ENCODE measurements at regions not wholly inside any gene's neighbourhood (a gene's known extent, or its start where the extent isn't known, plus 50 kb on each side); places are given as distances from the start of the nearest gene placed in this dataset.

DNA sequence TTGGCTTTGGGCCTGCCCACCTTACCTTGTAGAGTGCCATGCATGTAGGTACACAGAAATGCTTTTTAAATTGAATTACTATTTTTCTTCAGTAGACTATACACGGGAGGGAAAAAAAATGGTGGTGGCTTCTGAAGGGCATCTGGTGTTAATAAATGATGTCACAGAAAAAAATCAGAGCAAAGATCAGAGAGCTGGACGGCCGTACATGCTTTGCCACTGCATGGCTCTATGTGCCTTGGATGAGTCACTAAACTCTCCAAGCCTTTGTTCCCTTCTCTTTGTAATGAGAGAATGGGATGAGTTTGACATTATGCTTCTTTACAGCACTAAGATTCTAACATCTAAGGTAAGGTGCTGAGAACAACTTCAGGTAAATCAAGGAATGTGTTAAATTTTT lies 376.4 kb upstream of the DDHD1 start:
- Histone ChIP-seq H3K27me3 (no peaks in the 10 kb centered on the region), H3K4me3 (ENCODE audit: low read depth in 1 of 2, low read length in 1 of 2) (no peak overlapping the region), H3K9me3 (no peaks in the 10 kb centered on the region), H3K27ac (no peak overlapping the region), H3K4me1 (ENCODE audit: control insufficient read depth in 1 of 2, insufficient read depth in 1 of 2, low read depth in 1 of 2, low read length in 1 of 2) (no peaks in the 10 kb centered on the region), H3K36me3 (no peaks in the 10 kb centered on the region)
- TF ChIP-seq, protein P1, sequence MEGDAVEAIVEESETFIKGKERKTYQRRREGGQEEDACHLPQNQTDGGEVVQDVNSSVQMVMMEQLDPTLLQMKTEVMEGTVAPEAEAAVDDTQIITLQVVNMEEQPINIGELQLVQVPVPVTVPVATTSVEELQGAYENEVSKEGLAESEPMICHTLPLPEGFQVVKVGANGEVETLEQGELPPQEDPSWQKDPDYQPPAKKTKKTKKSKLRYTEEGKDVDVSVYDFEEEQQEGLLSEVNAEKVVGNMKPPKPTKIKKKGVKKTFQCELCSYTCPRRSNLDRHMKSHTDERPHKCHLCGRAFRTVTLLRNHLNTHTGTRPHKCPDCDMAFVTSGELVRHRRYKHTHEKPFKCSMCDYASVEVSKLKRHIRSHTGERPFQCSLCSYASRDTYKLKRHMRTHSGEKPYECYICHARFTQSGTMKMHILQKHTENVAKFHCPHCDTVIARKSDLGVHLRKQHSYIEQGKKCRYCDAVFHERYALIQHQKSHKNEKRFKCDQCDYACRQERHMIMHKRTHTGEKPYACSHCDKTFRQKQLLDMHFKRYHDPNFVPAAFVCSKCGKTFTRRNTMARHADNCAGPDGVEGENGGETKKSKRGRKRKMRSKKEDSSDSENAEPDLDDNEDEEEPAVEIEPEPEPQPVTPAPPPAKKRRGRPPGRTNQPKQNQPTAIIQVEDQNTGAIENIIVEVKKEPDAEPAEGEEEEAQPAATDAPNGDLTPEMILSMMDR (IDR thresholded peaks at IDR 0.05) = no peak

DNA sequence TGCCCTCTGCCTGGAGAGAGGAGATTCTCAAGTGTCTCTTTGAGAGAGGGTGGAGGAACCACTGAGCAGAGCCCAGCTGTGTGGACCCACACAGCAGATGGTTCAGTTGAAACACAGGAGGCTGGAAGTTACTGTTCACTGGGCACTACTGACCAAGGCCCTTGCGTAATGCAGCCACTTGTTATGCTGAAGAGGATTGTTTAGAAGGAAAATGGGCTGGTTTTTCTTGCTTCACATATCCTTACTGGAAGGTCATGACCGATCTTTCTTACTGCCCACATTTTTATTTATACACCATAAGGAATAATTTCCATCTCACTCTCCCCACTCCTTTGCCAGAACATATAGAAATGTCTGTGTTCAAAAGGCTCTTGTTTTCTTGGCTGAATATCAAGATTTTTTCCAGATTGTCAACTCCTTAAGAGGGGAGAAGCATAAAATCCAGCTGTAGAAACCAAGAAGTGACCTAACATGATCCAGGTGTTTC lies 375.1 kb upstream of the DDHD1 start:
- no peak overlapping the region for H3K27ac ChIP-seq
- H3K4me3 ChIP-seq (ENCODE audit: low read depth in 1 of 2, low read length in 1 of 2) = no peak overlapping the region
- TF ChIP-seq, protein P1 (IDR thresholded peaks at IDR 0.05) = no peak
- no peaks in the 10 kb centered on the region for H3K36me3 ChIP-seq
- no peaks in the 10 kb centered on the region for H3K9me3 ChIP-seq
- no peaks in the 10 kb centered on the region for H3K27me3 ChIP-seq
- no peaks in the 10 kb centered on the region for H3K4me1 ChIP-seq (ENCODE audit: control insufficient read depth in 1 of 2, insufficient read depth in 1 of 2, low read depth in 1 of 2, low read length in 1 of 2)

DNA sequence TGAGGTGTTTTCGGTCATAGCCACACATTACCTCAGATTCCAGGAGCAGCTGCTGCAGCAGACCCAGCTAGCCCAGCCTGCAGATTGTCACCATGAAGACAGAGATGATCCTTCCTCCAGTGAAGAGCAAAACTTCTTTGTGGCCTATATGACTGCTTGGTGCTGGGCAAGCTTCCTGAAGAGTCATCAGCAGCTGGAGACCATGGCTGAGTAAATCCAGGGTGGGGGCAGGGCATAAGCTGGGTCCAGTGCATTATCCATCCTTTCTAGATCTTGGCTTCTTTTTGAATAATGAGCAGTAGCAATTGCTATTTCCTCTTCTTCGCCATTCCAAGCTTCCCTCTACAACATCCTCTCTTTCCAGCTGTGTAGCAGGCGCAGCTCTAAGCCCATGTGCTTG lies 373.1 kb upstream of the DDHD1 start:
- TF ChIP-seq, protein P1 (IDR thresholded peaks at IDR 0.05) = no peak
- no peaks in the 10 kb centered on the region for H3K27me3 ChIP-seq
- no peak overlapping the region for H3K4me3 ChIP-seq (ENCODE audit: low read depth in 1 of 2, low read length in 1 of 2)
- H3K27ac ChIP-seq = no peak overlapping the region
- no peaks in the 10 kb centered on the region for H3K9me3 ChIP-seq
- H3K36me3 ChIP-seq = no peaks in the 10 kb centered on the region
- H3K4me1 ChIP-seq (ENCODE audit: control insufficient read depth in 1 of 2, insufficient read depth in 1 of 2, low read depth in 1 of 2, low read length in 1 of 2) = no peaks in the 10 kb centered on the region

DNA sequence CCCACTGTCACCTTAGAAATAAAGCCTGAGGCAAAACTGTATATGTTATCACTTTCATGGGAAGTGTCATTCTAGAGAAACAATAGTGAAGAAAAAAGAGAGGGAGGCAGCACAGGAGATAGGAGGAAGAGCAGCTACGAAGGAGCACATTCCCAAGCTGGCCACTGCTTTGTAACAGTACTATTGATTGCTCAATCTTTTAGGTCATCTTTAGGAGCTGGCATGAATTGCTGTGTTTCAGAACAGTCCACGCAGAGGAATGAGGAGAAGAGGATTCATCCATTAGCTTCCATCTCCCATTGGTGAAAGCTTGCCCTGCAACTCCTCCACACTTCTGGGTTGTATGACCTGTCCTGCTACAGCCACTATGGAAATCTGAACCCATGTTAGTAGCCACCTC lies 372.5 kb upstream of the DDHD1 start:
- no peak overlapping the region for H3K27ac ChIP-seq

DNA sequence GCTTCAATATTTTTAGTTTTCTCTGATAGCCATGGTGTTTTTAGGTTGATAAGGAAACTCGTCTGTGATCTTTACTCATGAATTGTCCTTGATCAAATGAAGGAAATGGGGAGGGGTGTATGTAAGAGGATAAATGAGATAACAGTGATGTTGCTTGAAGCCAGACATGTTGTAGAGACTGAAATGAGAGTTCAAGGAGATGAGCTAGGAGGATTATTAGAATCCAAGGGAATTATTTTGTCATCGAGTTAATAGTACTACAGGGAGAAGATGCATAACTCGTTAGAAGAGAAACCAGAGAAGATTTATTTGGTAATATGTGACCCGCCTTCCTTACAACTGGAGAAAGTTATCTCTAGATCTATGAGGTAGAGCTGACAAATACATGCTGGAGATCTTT lies 371.3 kb upstream of the DDHD1 start:
- TF ChIP-seq, protein P1 (IDR thresholded peaks at IDR 0.05) = no peak
- Histone ChIP-seq H3K27me3 (no peaks in the 10 kb centered on the region), H3K36me3 (no peaks in the 10 kb centered on the region), H3K27ac (no peak overlapping the region), H3K4me1 (ENCODE audit: control insufficient read depth in 1 of 2, insufficient read depth in 1 of 2, low read depth in 1 of 2, low read length in 1 of 2) (no peaks in the 10 kb centered on the region), H3K9me3 (no peaks in the 10 kb centered on the region), H3K4me3 (ENCODE audit: low read depth in 1 of 2, low read length in 1 of 2) (no peak overlapping the region)

More for the DNA sequence above, 372.5 kb upstream of the DDHD1 start:
- no peaks in the 10 kb centered on the region for H3K36me3 ChIP-seq
- H3K4me3 ChIP-seq (ENCODE audit: low read depth in 1 of 2, low read length in 1 of 2) = no peak overlapping the region
- H3K4me1 ChIP-seq (ENCODE audit: control insufficient read depth in 1 of 2, insufficient read depth in 1 of 2, low read depth in 1 of 2, low read length in 1 of 2) = no peaks in the 10 kb centered on the region
- TF ChIP-seq, protein P1 (IDR thresholded peaks at IDR 0.05) = no peak
- H3K27me3 ChIP-seq = no peaks in the 10 kb centered on the region
- no peaks in the 10 kb centered on the region for H3K9me3 ChIP-seq

DNA sequence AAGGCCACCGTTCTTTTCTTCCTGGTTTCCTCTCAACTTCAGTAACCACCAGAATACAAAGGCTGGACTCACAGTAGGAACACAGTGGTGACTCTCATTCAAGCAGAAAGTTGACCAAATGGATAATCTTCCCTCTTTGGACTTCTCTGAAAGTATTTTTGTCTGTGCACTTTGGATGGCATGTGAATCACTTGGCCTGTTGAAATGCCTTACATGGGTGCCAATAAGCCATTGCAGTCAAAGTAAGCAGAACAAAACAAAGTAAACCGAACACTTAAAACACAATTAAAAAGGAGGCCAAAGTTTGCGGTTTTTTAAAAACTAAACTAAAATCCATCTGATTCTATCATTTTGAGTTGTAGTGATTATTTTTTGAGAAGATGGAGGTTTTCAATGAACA lies 370.1 kb upstream of the DDHD1 start:
- H3K9me3 ChIP-seq = no peaks in the 10 kb centered on the region
- H3K27me3 ChIP-seq = no peaks in the 10 kb centered on the region
- no peak overlapping the region for H3K4me3 ChIP-seq (ENCODE audit: low read depth in 1 of 2, low read length in 1 of 2)
- TF ChIP-seq, protein P1 (IDR thresholded peaks at IDR 0.05) = no peak
- H3K4me1 ChIP-seq (ENCODE audit: control insufficient read depth in 1 of 2, insufficient read depth in 1 of 2, low read depth in 1 of 2, low read length in 1 of 2) = no peaks in the 10 kb centered on the region
- H3K27ac ChIP-seq = no peak overlapping the region
- no peaks in the 10 kb centered on the region for H3K36me3 ChIP-seq

Measured in neutrophil (primary cell).